Esophagus muscularis mucosa (tissue), 4 donors: ENCODE measurements at regions not wholly inside any gene's neighbourhood (a gene's known extent, or its start where the extent isn't known, plus 50 kb on each side); places are given as distances from the start of the nearest gene placed in this dataset.

ENCODE experiments used
- DNase-seq: peaks from one replicate; pipeline ENCODE4 v3.0.0-alpha.2; 2017; ENCODE audit errors: extremely low spot score
- H3K27ac ChIP-seq, 4 donors: fragments of 200-600 bp; sonication (generic); replicated peaks in 1 of 4; 1 replicate in 3 of 4; 2 replicates in 1 of 4; pipeline ENCODE4 v1.5.1; 2016 to 2019; ENCODE audit warnings: mild to moderate bottlenecking in 1 of 4
- H3K27me3 ChIP-seq, 4 donors: fragments of 200-600 bp; sonication (generic); one replicate each; pipeline versions ENCODE4 v1.5.1 to v1.6.0; 2016 to 2019
- H3K36me3 ChIP-seq, 4 donors: fragments of 200-600 bp; sonication (generic); one replicate each; pipeline ENCODE4 v1.5.1; 2016 to 2019
- H3K4me1 ChIP-seq, 4 donors: fragments of 200-600 bp; sonication (generic); one replicate each; pipeline ENCODE4 v1.5.1; 2016 to 2019
- H3K4me3 ChIP-seq, 4 donors: fragments of 200-600 bp; sonication (generic); 1 replicate in 2 of 4; 2 replicates in 2 of 4; pipeline ENCODE4 v1.5.1; 2016 to 2019; ENCODE audit warnings: mild to moderate bottlenecking in 4 of 4, moderate library complexity in 1 of 4
- H3K9me3 ChIP-seq, 4 donors: fragments of 200-600 bp; sonication (generic); 1 replicate in 3 of 4; 2 replicates in 1 of 4; pipeline ENCODE4 v1.5.1; 2016 to 2019
- CTCF ChIP-seq, 3 experiments: fragments of 200-600 bp in 2 of 3; fragments of 450-650 bp in 1 of 3; sonication (generic) in 2 of 3; IDR thresholded peaks; one replicate each; pipeline ENCODE4 v1.5.1; 2017 to 2019; ENCODE audit warnings: antibody characterized with exemption in 3 of 3, mild to moderate bottlenecking in 2 of 3, moderate library complexity in 1 of 3
- EP300 ChIP-seq: sonication (generic); formaldehyde crosslinking; IDR thresholded peaks from one replicate; pipeline ENCODE4 v1.6.1; 2017; ENCODE audit warnings: antibody characterized with exemption
- POLR2A ChIP-seq: fragments of 450-650 bp; IDR thresholded peaks from one replicate; pipeline ENCODE4 v1.6.1; 2017; ENCODE audit warnings: antibody characterized with exemption, moderate library complexity, mild to moderate bottlenecking, low read depth
- POLR2AphosphoS5 ChIP-seq, 2 donors: sonication (generic); formaldehyde crosslinking; IDR thresholded peaks; one replicate each; pipeline ENCODE4 v1.6.1; 2017; ENCODE audit warnings: antibody characterized with exemption in 2 of 2
- WGBS: methylation state at CpG from one replicate; pipeline ENCODE4 v1.1.5; 2018; 5-methylcytosine and 5-hydroxymethylcytosine counted together
- intact Hi-C: fragments of 100-400 bp; cut with DNase I; formaldehyde crosslinking; loops from one replicate; pipeline ENCODE4 v1.15.1; 2023

- intact Hi-C loops, result no loop called here
Measured at GRCh38 chr5:10173716-10174115, 76.0 kb downstream of the ATPSCKMT start.

GRCh38 chr5:10172247-10172646 is 77.4 kb downstream of the ATPSCKMT start:
- TF ChIP-seq EP300 (no peak), POLR2A (no peak), POLR2AphosphoS5 (IDR thresholded peaks at IDR 0.05) (no peak), CTCF (IDR thresholded peaks at IDR 0.05) (no peak)
- no peak overlapping the region for H3K4me3 ChIP-seq
- no peaks in the 10 kb centered on the region for H3K4me1 ChIP-seq
- WGBS, result 62% methylated on average over 1 of the region's 1 CpG
- intact Hi-C loops, result no loop called here
- no peaks in the 10 kb centered on the region for H3K36me3 ChIP-seq
- no peaks in the 10 kb centered on the region for H3K9me3 ChIP-seq
- DNase-seq, result no peak
- no peak overlapping the region for H3K27ac ChIP-seq
- H3K27me3 ChIP-seq, result no peaks in the 10 kb centered on the region

More at GRCh38 chr5:10173716-10174115, 76.0 kb downstream of the ATPSCKMT start:
- Histone ChIP-seq H3K27ac (no peak overlapping the region), H3K9me3 (no peaks in the 10 kb centered on the region), H3K36me3 (no peaks in the 10 kb centered on the region), H3K4me3 (no peak overlapping the region), H3K27me3 (no peaks in the 10 kb centered on the region), H3K4me1 (no peaks in the 10 kb centered on the region)
- no peak for DNase-seq
- TF ChIP-seq EP300 (no peak), CTCF (IDR thresholded peaks at IDR 0.05) (no peak), POLR2AphosphoS5 (IDR thresholded peaks at IDR 0.05) (no peak), POLR2A (no peak)

GRCh38 chr5:10169359-10169758 is 80.3 kb downstream of the ATPSCKMT start:
- TF ChIP-seq EP300 (no peak), POLR2A (no peak), POLR2AphosphoS5 (IDR thresholded peaks at IDR 0.05) (no peak), CTCF (IDR thresholded peaks at IDR 0.05) (no peak)
- WGBS, result 89% methylated on average over 6 of the region's 6 CpGs
- Histone ChIP-seq H3K36me3 (no peaks in the 10 kb centered on the region), H3K4me1 (no peaks in the 10 kb centered on the region), H3K9me3 (peaks cover 0 to 28% (median 12%) of the 10 kb centered on the region in 4 donors), H3K4me3 (no peak overlapping the region), H3K27me3 (no peaks in the 10 kb centered on the region), H3K27ac (no peak overlapping the region)
- DNase-seq, result no peak
- intact Hi-C loops, result no loop called here

GRCh38 chr5:10168254-10168653 is 81.4 kb downstream of the ATPSCKMT start:
- WGBS, result 79% methylated on average over 8 of the region's 8 CpGs
- H3K27me3 ChIP-seq, result no peaks in the 10 kb centered on the region
- TF ChIP-seq EP300, result no peak
- no peak for TF ChIP-seq POLR2A
- TF ChIP-seq POLR2AphosphoS5 (IDR thresholded peaks at IDR 0.05), result no peak
- TF ChIP-seq CTCF (IDR thresholded peaks at IDR 0.05), result no peak
- no peak overlapping the region for H3K4me3 ChIP-seq
- intact Hi-C loops, result no loop called here
- H3K9me3 ChIP-seq, result peaks cover 0 to 30% (median 12%) of the 10 kb centered on the region in 4 donors
- no peaks in the 10 kb centered on the region for H3K4me1 ChIP-seq
- DNase-seq, result no peak
- H3K27ac ChIP-seq, result no peak overlapping the region
- no peaks in the 10 kb centered on the region for H3K36me3 ChIP-seq

- H3K27me3 ChIP-seq, result no peaks in the 10 kb centered on the region
- no peak for TF ChIP-seq POLR2AphosphoS5 (IDR thresholded peaks at IDR 0.05)
- TF ChIP-seq POLR2A, result no peak
- no peak for TF ChIP-seq CTCF (IDR thresholded peaks at IDR 0.05)
- TF ChIP-seq EP300, result no peak
- H3K9me3 ChIP-seq, result peaks cover 0 to 30% (median 12%) of the 10 kb centered on the region in 4 donors
- H3K4me3 ChIP-seq, result no peak overlapping the region
- intact Hi-C loops, result no loop called here
- no peaks in the 10 kb centered on the region for H3K4me1 ChIP-seq
- H3K36me3 ChIP-seq, result no peaks in the 10 kb centered on the region
- H3K27ac ChIP-seq, result no peak overlapping the region
- 67% methylated on average over 1 of the region's 1 CpG for WGBS
- DNase-seq, result no peak
Measured at GRCh38 chr5:10167806-10168205, 81.9 kb downstream of the ATPSCKMT start.
